Adrenal gland (tissue), 5 donors: ENCODE measurements at regions not wholly inside any gene's neighbourhood (a gene's known extent, or its start where the extent isn't known, plus 50 kb on each side); places are given as distances from the start of the nearest gene placed in this dataset.

ENCODE experiments used
- CTCF ChIP-seq, 6 experiments: fragments of 450-650 bp in 4 of 6; fragments of 200-600 bp in 2 of 6; sonication (generic) in 1 of 6; IDR thresholded peaks; 1 replicate in 5 of 6; 2 replicates in 1 of 6; pipeline versions ENCODE4 v1.5.1 to v1.8.0; 2016 to 2021; ENCODE audit warnings: antibody characterized with exemption in 6 of 6, mild to moderate bottlenecking in 2 of 6, moderate library complexity in 1 of 6
- POLR2A ChIP-seq, 2 donors: fragments of 450-650 bp; IDR thresholded peaks; one replicate each; pipeline ENCODE4 v1.6.1; 2017; ENCODE audit warnings: antibody characterized with exemption in 2 of 2, mild to moderate bottlenecking in 2 of 2, moderate library complexity in 1 of 2
- donor health status: DM: no; HTN: no; CAD: no.

- TF ChIP-seq CTCF (IDR thresholded peaks at IDR 0.05) (no peak), POLR2A (IDR thresholded peaks at IDR 0.05) (no peak)
Observed at GRCh38 chr3:65259946-65260345, 572.1 kb upstream of the ADAMTS9 start.
